ENCODE measurements at regions not wholly inside any gene's neighbourhood (a gene's known extent, or its start where the extent isn't known, plus 50 kb on each side); places are given as distances from the start of the nearest gene placed in this dataset.

GRCh38 chr2:76378140-76378539, 667.4 kb upstream of the GCFC2 start:
- H3K27ac ChIP-seq (ENCODE audit: low read depth, low read length), result no peak overlapping the region
- TF ChIP-seq ZBTB33 (IDR thresholded peaks at IDR 0.05; ENCODE audit: extremely low read depth, insufficient replicate concordance, low read length), result no peak
- no peak for TF ChIP-seq EZH2 (IDR thresholded peaks at IDR 0.05)
- TF ChIP-seq POLR2AphosphoS5 (IDR thresholded peaks at IDR 0.05; ENCODE audit: low read depth, low read length), result no peak
- TF ChIP-seq TCF7L2 (IDR thresholded peaks at IDR 0.05; ENCODE audit: borderline replicate concordance, extremely low read depth, insufficient read depth, insufficient read length), result no peak
- no peak for TF ChIP-seq CBX3 (IDR thresholded peaks at IDR 0.05; ENCODE audit: low read depth)
- TF ChIP-seq ZFX (IDR thresholded peaks at IDR 0.05), result no peak
- no peak for TF ChIP-seq SP1 (IDR thresholded peaks at IDR 0.05; ENCODE audit: low read depth)
- no peak for TF ChIP-seq ATF3 (IDR thresholded peaks at IDR 0.05)
- TF ChIP-seq CTCF (IDR thresholded peaks at IDR 0.05 in 2 of 3, conservative IDR thresholded peaks at IDR 0.05 in 1 of 3; ENCODE audit: borderline replicate concordance in 1 of 3, insufficient read depth in 1 of 3, low read depth in 2 of 3, low read length in 2 of 3), result no peak
- no peak for TF ChIP-seq CEBPB (IDR thresholded peaks at IDR 0.05; ENCODE audit: low read depth)
- TF ChIP-seq MAX (IDR thresholded peaks at IDR 0.05), result no peak
- no peak for TF ChIP-seq ELF1 (IDR thresholded peaks at IDR 0.05; ENCODE audit: borderline replicate concordance, low read depth)
- TF ChIP-seq ZNF274 (IDR thresholded peaks at IDR 0.05; ENCODE audit: low read depth, low read length), result no peak
- no peak for TF ChIP-seq JUND (IDR thresholded peaks at IDR 0.05)
- peaks cover 0 to 13% of the 10 kb centered on the region in 2 experiments; a peak in 3 of 4 replicates for H3K9me3 ChIP-seq (ENCODE audit: control insufficient read depth in 1 of 2, insufficient read depth in 1 of 2, low read depth in 1 of 2, low read length in 2 of 2)
- ChIA-PET CTCF (no interaction called here), RAD21 (ENCODE audit: low non-redundant PET in 1 of 2, low total read pairs in 2 of 2, uncharacterized antibody in 2 of 2, unreplicated experiment in 2 of 2) (no interaction called here), POLR2A (no interaction called here)
- H3K4me2 ChIP-seq (ENCODE audit: low read length), result no peak overlapping the region
- no peaks in the 10 kb centered on the region for H3K79me2 ChIP-seq (ENCODE audit: insufficient read depth, low read length)
- DNase-seq (ENCODE audit: low read depth, low spot score), result no peak
- ATAC-seq, result no peak
- H2AFZ ChIP-seq (ENCODE audit: low read depth, low read length, poor library complexity, severe bottlenecking), result no peak overlapping the region
- no peaks in the 10 kb centered on the region; a peak in 1 of 4 replicates for H3K4me1 ChIP-seq (ENCODE audit: control insufficient read depth in 1 of 2, insufficient read depth in 2 of 2, low read length in 2 of 2)
- H4K20me1 ChIP-seq (ENCODE audit: insufficient read depth), result no peaks in the 10 kb centered on the region; the same call in 1 of the 2 replicates
- no TSS peak for BruUV-seq (replicated peaks)
- H3K4me3 ChIP-seq (replicated peaks in 1 of 2; ENCODE audit: low read depth in 1 of 2, low read length in 2 of 2), result no peak overlapping the region
- intact Hi-C loops (cut with micrococcal nuclease), result no loop called here
- no peaks in the 10 kb centered on the region for H3K9me2 ChIP-seq (ENCODE audit: insufficient read depth)
- no peaks in the 10 kb centered on the region for H3K36me3 ChIP-seq (ENCODE audit: control insufficient read depth in 1 of 2, insufficient read depth in 2 of 2, low read length in 2 of 2)
- no peak overlapping the region for H3K9ac ChIP-seq (ENCODE audit: low read length)
- H3K27me3 ChIP-seq (ENCODE audit: insufficient read depth, low read length), result no peaks in the 10 kb centered on the region
